HepG2 (cell line): ENCODE measurements at regions not wholly inside any gene's neighbourhood (a gene's known extent, or its start where the extent isn't known, plus 50 kb on each side); places are given as distances from the start of the nearest gene placed in this dataset.

Experiments used
- ATF2 ChIP-seq: sonication (generic); formaldehyde crosslinking; IDR thresholded peaks from 2 replicates; pipeline ENCODE4 v1.4.0; 2020; ENCODE audit warnings: missing genetic modification reagents
- CBFB ChIP-seq: sonication (generic); formaldehyde crosslinking; IDR thresholded peaks from 2 replicates; pipeline ENCODE4 v1.4.0; 2020; ENCODE audit warnings: missing genetic modification reagents
- DNMT3B ChIP-seq: conservative IDR thresholded peaks from 2 replicates; pipeline ENCODE4 v1.6.1; 2016; ENCODE audit warnings: missing biosample characterization, control low read depth
- GZF1 ChIP-seq: sonication (generic); formaldehyde crosslinking; IDR thresholded peaks from 2 replicates; pipeline ENCODE4 v1.5.1; 2020; ENCODE audit warnings: mild to moderate bottlenecking, missing genetic modification reagents
- IKZF4 ChIP-seq: sonication (generic); formaldehyde crosslinking; IDR thresholded peaks from 2 replicates; pipeline ENCODE4 v1.5.1; 2020; ENCODE audit warnings: borderline replicate concordance, mild to moderate bottlenecking, low read depth, missing genetic modification reagents; ENCODE audit errors: not compliant biosample characterization
- ISL2 ChIP-seq: sonication (generic); formaldehyde crosslinking; IDR thresholded peaks from 2 replicates; pipeline ENCODE4 v1.5.0; 2020; ENCODE audit warnings: missing genetic modification reagents
- JUN ChIP-seq: sonication (generic); formaldehyde crosslinking; IDR thresholded peaks from 2 replicates; pipeline ENCODE4 v1.4.0; 2020; ENCODE audit warnings: mild to moderate bottlenecking, missing genetic modification reagents
- KLF15 ChIP-seq: sonication (generic); formaldehyde crosslinking; IDR thresholded peaks from 2 replicates; pipeline ENCODE4 v1.8.1; 2023; ENCODE audit warnings: borderline replicate concordance, mild to moderate bottlenecking, inconsistent platforms, missing genetic modification reagents, mixed read lengths
- MED13 ChIP-seq: sonication (generic); formaldehyde crosslinking; IDR thresholded peaks from 2 replicates; pipeline ENCODE4 v1.5.0; 2020; ENCODE audit warnings: missing genetic modification reagents
- MED8 ChIP-seq: sonication (generic); formaldehyde crosslinking; IDR thresholded peaks from 2 replicates; pipeline ENCODE4 v1.8.1; 2023; ENCODE audit warnings: mild to moderate bottlenecking, missing genetic modification reagents; ENCODE audit not compliant: insufficient replicate concordance
- MYC ChIP-seq: sonication (generic); formaldehyde crosslinking; IDR thresholded peaks from 2 replicates; pipeline ENCODE4 v1.9.0; 2021; ENCODE audit warnings: missing genetic modification reagents, borderline replicate concordance
- RBM39 ChIP-seq: fragments of 200-400 bp; formaldehyde crosslinking; IDR thresholded peaks from one replicate; pipeline ENCODE4 v1.6.1; 2018; ENCODE audit warnings: antibody characterized with exemption, mild to moderate bottlenecking, low read depth, low read length; ENCODE audit not compliant: poor library complexity, severe bottlenecking
- SATB2 ChIP-seq: sonication (generic); formaldehyde crosslinking; IDR thresholded peaks from 2 replicates; pipeline ENCODE4 v1.5.0; 2020; ENCODE audit warnings: missing genetic modification reagents
- SNAPC4 ChIP-seq: sonication (generic); formaldehyde crosslinking; IDR thresholded peaks from 2 replicates; pipeline ENCODE4 v1.4.0; 2020; ENCODE audit warnings: mild to moderate bottlenecking, missing genetic modification reagents
- SOX5 ChIP-seq: IDR thresholded peaks from 2 replicates; pipeline ENCODE4 v1.6.1; 2016; ENCODE audit warnings: borderline replicate concordance
- TFE3 ChIP-seq: IDR thresholded peaks from 2 replicates; pipeline ENCODE4 v1.6.1; 2016
- THAP11 ChIP-seq: IDR thresholded peaks from 2 replicates; pipeline ENCODE4 v1.6.1; 2016; ENCODE audit warnings: missing biosample characterization, missing genetic modification reagents
- XBP1 ChIP-seq: sonication (generic); formaldehyde crosslinking; IDR thresholded peaks from 2 replicates; pipeline ENCODE4 v1.5.0; 2020; ENCODE audit warnings: missing genetic modification reagents
- ZNF101 ChIP-seq: sonication (generic); formaldehyde crosslinking; IDR thresholded peaks from 2 replicates; pipeline ENCODE4 v1.4.0; 2020; ENCODE audit warnings: mild to moderate bottlenecking, low read depth, missing genetic modification reagents, borderline replicate concordance
- ZNF121 ChIP-seq: sonication (generic); formaldehyde crosslinking; IDR thresholded peaks from 2 replicates; pipeline ENCODE4 v1.5.0; 2020; ENCODE audit warnings: mild to moderate bottlenecking, missing genetic modification reagents
- ZNF224 ChIP-seq: sonication (generic); formaldehyde crosslinking; IDR thresholded peaks from 2 replicates; pipeline ENCODE4 v1.5.0; 2020; ENCODE audit warnings: mild to moderate bottlenecking, missing genetic modification reagents
- ZNF431 ChIP-seq: sonication (generic); formaldehyde crosslinking; IDR thresholded peaks from 2 replicates; pipeline ENCODE4 v1.9.0; 2022; ENCODE audit warnings: missing genetic modification reagents, low read depth, mild to moderate bottlenecking, borderline replicate concordance
- ZNF44 ChIP-seq: sonication (generic); formaldehyde crosslinking; IDR thresholded peaks from 2 replicates; pipeline ENCODE4 v1.5.1; 2020; ENCODE audit warnings: mild to moderate bottlenecking, missing genetic modification reagents
- ZNF569 ChIP-seq: sonication (generic); formaldehyde crosslinking; IDR thresholded peaks from 2 replicates; pipeline ENCODE4 v1.5.0; 2020; ENCODE audit warnings: mild to moderate bottlenecking, missing genetic modification reagents, moderate library complexity, borderline replicate concordance
- ZNF75D ChIP-seq: sonication (generic); formaldehyde crosslinking; IDR thresholded peaks from 2 replicates; pipeline ENCODE4 v1.8.1; 2023; ENCODE audit warnings: missing genetic modification reagents, mild to moderate bottlenecking, borderline replicate concordance
- ZSCAN31 ChIP-seq: sonication (generic); formaldehyde crosslinking; IDR thresholded peaks from 2 replicates; pipeline ENCODE4 v1.5.0; 2020; ENCODE audit warnings: low read depth, mild to moderate bottlenecking, missing genetic modification reagents

- TF ChIP-seq ZNF569 (CRISPR knock-in tag) (no peak), ZNF431 (CRISPR knock-in tag) (no peak), THAP11 (CRISPR knock-in tag) (no peak), DNMT3B (CRISPR knock-in tag) (no peak), ZSCAN31 (CRISPR knock-in tag) (no peak), ZNF101 (CRISPR knock-in tag) (no peak), ZNF224 (no peak), SOX5 (CRISPR knock-in tag) (peak; percentile 76; the same call in 1 of the 2 replicates), GZF1 (CRISPR knock-in tag) (no peak), SATB2 (CRISPR knock-in tag) (no peak), SNAPC4 (CRISPR knock-in tag) (no peak), CBFB (CRISPR knock-in tag) (no peak), KLF15 (CRISPR knock-in tag) (no peak), TFE3 (CRISPR knock-in tag) (peak; percentile 72), ATF2 (no peak), ZNF75D (CRISPR knock-in tag) (no peak), MED8 (CRISPR knock-in tag) (peak; percentile 85), JUN (CRISPR knock-in tag) (no peak), RBM39 (no peak), ISL2 (CRISPR knock-in tag) (peak; percentile 80), XBP1 (no peak), IKZF4 (CRISPR knock-in tag) (no peak), MED13 (CRISPR knock-in tag) (peak; percentile 82; the same call in 1 of the 2 replicates), MYC (CRISPR knock-in tag) (no peak; the same call in 1 of the 2 replicates), ZNF44 (CRISPR knock-in tag) (no peak), ZNF121 (no peak)
These were observed 365.8 kb upstream of the C1orf174 start (continued) for GRCh38 chr1:4265836-4266235.
